H1 (cell line): ENCODE measurements at regions not wholly inside any gene's neighbourhood (a gene's known extent, or its start where the extent isn't known, plus 50 kb on each side); places are given as distances from the start of the nearest gene placed in this dataset.

Experiments
- PHF8 ChIP-seq: fragments of 200-600 bp; sonication (generic); conservative IDR thresholded peaks from 2 replicates; pipeline ENCODE4 v1.7.1; 2012; ENCODE audit warnings: low read depth, mild to moderate bottlenecking, inconsistent platforms, low read length, moderate library complexity
- SRF ChIP-seq: IDR thresholded peaks from 2 replicates; pipeline ENCODE4 v1.6.1; 2011; ENCODE audit warnings: mild to moderate bottlenecking, low read depth, low read length, moderate library complexity
- SUZ12 ChIP-seq: fragments of 200-600 bp; sonication (generic); IDR thresholded peaks from 2 replicates; pipeline ENCODE4 v1.6.1; 2012; ENCODE audit warnings: mild to moderate bottlenecking, inconsistent platforms, low read length, moderate library complexity, mixed read lengths
- TF ChIP-seq, protein P1 (sequence below): fragments of 300-600 bp; sonication (generic); IDR thresholded peaks from 2 replicates; pipeline ENCODE4 v1.7.1; 2012; ENCODE audit warnings: low read length, moderate library complexity, mild to moderate bottlenecking, inconsistent platforms; ENCODE audit not compliant: insufficient replicate concordance

DNA sequence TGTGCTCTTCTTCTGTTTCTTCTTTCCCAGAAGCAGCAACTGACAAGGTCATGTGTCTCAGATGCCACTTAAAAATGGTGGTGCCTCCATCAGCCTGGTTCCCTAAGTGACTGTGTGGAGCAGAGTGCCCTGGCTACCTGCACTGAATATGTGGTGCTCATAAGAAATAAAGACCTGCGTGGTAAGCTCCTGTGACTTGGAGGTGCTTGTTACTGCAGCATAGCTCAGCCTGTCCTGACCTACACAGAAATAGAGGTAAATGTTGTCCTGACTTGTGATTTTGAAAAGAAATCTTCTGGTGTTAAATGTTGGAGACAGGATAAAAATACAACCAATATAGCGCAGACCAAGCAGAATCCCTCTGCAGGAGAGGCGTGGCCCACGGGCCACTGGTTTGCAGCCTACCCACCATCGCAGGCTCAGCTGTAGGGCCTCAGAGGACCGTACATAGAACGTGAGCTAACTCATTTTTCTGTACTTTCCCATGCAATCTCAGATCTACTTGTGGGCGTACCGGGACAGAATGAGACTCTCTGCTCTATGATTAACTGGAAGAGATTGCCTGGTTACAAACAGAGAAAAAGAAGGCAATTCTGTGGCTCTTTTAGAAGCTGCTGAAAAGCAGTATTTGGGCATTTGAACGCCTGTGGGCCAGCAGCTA, 79.4 kb upstream of the UNC5A start (continued):
- TF ChIP-seq, protein P1, sequence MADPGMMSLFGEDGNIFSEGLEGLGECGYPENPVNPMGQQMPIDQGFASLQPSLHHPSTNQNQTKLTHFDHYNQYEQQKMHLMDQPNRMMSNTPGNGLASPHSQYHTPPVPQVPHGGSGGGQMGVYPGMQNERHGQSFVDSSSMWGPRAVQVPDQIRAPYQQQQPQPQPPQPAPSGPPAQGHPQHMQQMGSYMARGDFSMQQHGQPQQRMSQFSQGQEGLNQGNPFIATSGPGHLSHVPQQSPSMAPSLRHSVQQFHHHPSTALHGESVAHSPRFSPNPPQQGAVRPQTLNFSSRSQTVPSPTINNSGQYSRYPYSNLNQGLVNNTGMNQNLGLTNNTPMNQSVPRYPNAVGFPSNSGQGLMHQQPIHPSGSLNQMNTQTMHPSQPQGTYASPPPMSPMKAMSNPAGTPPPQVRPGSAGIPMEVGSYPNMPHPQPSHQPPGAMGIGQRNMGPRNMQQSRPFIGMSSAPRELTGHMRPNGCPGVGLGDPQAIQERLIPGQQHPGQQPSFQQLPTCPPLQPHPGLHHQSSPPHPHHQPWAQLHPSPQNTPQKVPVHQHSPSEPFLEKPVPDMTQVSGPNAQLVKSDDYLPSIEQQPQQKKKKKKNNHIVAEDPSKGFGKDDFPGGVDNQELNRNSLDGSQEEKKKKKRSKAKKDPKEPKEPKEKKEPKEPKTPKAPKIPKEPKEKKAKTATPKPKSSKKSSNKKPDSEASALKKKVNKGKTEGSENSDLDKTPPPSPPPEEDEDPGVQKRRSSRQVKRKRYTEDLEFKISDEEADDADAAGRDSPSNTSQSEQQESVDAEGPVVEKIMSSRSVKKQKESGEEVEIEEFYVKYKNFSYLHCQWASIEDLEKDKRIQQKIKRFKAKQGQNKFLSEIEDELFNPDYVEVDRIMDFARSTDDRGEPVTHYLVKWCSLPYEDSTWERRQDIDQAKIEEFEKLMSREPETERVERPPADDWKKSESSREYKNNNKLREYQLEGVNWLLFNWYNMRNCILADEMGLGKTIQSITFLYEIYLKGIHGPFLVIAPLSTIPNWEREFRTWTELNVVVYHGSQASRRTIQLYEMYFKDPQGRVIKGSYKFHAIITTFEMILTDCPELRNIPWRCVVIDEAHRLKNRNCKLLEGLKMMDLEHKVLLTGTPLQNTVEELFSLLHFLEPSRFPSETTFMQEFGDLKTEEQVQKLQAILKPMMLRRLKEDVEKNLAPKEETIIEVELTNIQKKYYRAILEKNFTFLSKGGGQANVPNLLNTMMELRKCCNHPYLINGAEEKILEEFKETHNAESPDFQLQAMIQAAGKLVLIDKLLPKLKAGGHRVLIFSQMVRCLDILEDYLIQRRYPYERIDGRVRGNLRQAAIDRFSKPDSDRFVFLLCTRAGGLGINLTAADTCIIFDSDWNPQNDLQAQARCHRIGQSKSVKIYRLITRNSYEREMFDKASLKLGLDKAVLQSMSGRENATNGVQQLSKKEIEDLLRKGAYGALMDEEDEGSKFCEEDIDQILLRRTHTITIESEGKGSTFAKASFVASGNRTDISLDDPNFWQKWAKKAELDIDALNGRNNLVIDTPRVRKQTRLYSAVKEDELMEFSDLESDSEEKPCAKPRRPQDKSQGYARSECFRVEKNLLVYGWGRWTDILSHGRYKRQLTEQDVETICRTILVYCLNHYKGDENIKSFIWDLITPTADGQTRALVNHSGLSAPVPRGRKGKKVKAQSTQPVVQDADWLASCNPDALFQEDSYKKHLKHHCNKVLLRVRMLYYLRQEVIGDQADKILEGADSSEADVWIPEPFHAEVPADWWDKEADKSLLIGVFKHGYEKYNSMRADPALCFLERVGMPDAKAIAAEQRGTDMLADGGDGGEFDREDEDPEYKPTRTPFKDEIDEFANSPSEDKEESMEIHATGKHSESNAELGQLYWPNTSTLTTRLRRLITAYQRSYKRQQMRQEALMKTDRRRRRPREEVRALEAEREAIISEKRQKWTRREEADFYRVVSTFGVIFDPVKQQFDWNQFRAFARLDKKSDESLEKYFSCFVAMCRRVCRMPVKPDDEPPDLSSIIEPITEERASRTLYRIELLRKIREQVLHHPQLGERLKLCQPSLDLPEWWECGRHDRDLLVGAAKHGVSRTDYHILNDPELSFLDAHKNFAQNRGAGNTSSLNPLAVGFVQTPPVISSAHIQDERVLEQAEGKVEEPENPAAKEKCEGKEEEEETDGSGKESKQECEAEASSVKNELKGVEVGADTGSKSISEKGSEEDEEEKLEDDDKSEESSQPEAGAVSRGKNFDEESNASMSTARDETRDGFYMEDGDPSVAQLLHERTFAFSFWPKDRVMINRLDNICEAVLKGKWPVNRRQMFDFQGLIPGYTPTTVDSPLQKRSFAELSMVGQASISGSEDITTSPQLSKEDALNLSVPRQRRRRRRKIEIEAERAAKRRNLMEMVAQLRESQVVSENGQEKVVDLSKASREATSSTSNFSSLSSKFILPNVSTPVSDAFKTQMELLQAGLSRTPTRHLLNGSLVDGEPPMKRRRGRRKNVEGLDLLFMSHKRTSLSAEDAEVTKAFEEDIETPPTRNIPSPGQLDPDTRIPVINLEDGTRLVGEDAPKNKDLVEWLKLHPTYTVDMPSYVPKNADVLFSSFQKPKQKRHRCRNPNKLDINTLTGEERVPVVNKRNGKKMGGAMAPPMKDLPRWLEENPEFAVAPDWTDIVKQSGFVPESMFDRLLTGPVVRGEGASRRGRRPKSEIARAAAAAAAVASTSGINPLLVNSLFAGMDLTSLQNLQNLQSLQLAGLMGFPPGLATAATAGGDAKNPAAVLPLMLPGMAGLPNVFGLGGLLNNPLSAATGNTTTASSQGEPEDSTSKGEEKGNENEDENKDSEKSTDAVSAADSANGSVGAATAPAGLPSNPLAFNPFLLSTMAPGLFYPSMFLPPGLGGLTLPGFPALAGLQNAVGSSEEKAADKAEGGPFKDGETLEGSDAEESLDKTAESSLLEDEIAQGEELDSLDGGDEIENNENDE, result no peak
- TF ChIP-seq SRF (no peak), SUZ12 (no peak), PHF8 (no peak)
